ENCODE measurements at regions not wholly inside any gene's neighbourhood (a gene's known extent, or its start where the extent isn't known, plus 50 kb on each side); places are given as distances from the start of the nearest gene placed in this dataset.

DNA sequence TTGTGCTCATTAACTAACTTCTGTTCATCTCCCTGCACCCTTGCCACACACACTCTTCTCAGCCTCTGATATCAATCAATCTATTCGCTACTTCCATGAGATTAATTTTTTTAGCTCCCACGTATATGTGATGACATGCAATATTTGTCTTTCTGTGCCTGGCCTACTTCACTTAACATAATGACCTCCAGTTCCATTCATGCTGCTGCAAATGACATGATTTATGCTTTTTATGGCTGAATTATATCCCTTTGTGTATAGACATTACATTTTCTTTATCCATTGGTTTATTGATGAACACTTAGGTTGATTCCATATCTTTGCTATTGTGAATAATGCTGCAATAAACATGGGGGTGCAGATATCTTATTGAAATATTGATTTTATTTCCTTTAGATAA lies 50.8 kb upstream of the SPTLC3 start (continued):
- TF ChIP-seq ISL1 (CRISPR knock-in tag; IDR thresholded peaks at IDR 0.05) (no peak), ZNF8 (CRISPR knock-in tag; IDR thresholded peaks at IDR 0.05) (no peak), TOX (CRISPR knock-in tag; IDR thresholded peaks at IDR 0.05; ENCODE audit: borderline replicate concordance) (no peak), BACH2 (CRISPR knock-in tag; IDR thresholded peaks at IDR 0.05; ENCODE audit: borderline replicate concordance) (no peak), ARNTL (CRISPR knock-in tag; IDR thresholded peaks at IDR 0.05; ENCODE audit: borderline replicate concordance, low read depth) (no peak), TSHZ2 (CRISPR knock-in tag; IDR thresholded peaks at IDR 0.05) (no peak), ZFP3 (CRISPR knock-in tag; IDR thresholded peaks at IDR 0.05) (no peak), CSDC2 (CRISPR knock-in tag; IDR thresholded peaks at IDR 0.05) (no peak)
- TF ChIP-seq, protein P1, sequence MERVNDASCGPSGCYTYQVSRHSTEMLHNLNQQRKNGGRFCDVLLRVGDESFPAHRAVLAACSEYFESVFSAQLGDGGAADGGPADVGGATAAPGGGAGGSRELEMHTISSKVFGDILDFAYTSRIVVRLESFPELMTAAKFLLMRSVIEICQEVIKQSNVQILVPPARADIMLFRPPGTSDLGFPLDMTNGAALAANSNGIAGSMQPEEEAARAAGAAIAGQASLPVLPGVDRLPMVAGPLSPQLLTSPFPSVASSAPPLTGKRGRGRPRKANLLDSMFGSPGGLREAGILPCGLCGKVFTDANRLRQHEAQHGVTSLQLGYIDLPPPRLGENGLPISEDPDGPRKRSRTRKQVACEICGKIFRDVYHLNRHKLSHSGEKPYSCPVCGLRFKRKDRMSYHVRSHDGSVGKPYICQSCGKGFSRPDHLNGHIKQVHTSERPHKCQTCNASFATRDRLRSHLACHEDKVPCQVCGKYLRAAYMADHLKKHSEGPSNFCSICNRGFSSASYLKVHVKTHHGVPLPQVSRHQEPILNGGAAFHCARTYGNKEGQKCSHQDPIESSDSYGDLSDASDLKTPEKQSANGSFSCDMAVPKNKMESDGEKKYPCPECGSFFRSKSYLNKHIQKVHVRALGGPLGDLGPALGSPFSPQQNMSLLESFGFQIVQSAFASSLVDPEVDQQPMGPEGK (CRISPR knock-in tag; IDR thresholded peaks at IDR 0.05; ENCODE audit: borderline replicate concordance) = no peak
